ENCODE measurements at regions not wholly inside any gene's neighbourhood (a gene's known extent, or its start where the extent isn't known, plus 50 kb on each side); places are given as distances from the start of the nearest gene placed in this dataset.

- no peak for TF ChIP-seq ZNF331 (CRISPR knock-in tag; IDR thresholded peaks at IDR 0.05; ENCODE audit: low read depth)
- no peak for TF ChIP-seq POLR2AphosphoS5 (IDR thresholded peaks at IDR 0.05; ENCODE audit: low read depth)
- no peak for TF ChIP-seq NANOG (IDR thresholded peaks at IDR 0.05; ENCODE audit: borderline replicate concordance)
- TF ChIP-seq ETS1 (IDR thresholded peaks at IDR 0.05): no peak
- TF ChIP-seq JUNB (IDR thresholded peaks at IDR 0.05; ENCODE audit: unreplicated experiment): no peak
- TF ChIP-seq CTCF (conservative IDR thresholded peaks at IDR 0.05; ENCODE audit: low read depth in 2 of 2): no peak
- TF ChIP-seq, protein P1, sequence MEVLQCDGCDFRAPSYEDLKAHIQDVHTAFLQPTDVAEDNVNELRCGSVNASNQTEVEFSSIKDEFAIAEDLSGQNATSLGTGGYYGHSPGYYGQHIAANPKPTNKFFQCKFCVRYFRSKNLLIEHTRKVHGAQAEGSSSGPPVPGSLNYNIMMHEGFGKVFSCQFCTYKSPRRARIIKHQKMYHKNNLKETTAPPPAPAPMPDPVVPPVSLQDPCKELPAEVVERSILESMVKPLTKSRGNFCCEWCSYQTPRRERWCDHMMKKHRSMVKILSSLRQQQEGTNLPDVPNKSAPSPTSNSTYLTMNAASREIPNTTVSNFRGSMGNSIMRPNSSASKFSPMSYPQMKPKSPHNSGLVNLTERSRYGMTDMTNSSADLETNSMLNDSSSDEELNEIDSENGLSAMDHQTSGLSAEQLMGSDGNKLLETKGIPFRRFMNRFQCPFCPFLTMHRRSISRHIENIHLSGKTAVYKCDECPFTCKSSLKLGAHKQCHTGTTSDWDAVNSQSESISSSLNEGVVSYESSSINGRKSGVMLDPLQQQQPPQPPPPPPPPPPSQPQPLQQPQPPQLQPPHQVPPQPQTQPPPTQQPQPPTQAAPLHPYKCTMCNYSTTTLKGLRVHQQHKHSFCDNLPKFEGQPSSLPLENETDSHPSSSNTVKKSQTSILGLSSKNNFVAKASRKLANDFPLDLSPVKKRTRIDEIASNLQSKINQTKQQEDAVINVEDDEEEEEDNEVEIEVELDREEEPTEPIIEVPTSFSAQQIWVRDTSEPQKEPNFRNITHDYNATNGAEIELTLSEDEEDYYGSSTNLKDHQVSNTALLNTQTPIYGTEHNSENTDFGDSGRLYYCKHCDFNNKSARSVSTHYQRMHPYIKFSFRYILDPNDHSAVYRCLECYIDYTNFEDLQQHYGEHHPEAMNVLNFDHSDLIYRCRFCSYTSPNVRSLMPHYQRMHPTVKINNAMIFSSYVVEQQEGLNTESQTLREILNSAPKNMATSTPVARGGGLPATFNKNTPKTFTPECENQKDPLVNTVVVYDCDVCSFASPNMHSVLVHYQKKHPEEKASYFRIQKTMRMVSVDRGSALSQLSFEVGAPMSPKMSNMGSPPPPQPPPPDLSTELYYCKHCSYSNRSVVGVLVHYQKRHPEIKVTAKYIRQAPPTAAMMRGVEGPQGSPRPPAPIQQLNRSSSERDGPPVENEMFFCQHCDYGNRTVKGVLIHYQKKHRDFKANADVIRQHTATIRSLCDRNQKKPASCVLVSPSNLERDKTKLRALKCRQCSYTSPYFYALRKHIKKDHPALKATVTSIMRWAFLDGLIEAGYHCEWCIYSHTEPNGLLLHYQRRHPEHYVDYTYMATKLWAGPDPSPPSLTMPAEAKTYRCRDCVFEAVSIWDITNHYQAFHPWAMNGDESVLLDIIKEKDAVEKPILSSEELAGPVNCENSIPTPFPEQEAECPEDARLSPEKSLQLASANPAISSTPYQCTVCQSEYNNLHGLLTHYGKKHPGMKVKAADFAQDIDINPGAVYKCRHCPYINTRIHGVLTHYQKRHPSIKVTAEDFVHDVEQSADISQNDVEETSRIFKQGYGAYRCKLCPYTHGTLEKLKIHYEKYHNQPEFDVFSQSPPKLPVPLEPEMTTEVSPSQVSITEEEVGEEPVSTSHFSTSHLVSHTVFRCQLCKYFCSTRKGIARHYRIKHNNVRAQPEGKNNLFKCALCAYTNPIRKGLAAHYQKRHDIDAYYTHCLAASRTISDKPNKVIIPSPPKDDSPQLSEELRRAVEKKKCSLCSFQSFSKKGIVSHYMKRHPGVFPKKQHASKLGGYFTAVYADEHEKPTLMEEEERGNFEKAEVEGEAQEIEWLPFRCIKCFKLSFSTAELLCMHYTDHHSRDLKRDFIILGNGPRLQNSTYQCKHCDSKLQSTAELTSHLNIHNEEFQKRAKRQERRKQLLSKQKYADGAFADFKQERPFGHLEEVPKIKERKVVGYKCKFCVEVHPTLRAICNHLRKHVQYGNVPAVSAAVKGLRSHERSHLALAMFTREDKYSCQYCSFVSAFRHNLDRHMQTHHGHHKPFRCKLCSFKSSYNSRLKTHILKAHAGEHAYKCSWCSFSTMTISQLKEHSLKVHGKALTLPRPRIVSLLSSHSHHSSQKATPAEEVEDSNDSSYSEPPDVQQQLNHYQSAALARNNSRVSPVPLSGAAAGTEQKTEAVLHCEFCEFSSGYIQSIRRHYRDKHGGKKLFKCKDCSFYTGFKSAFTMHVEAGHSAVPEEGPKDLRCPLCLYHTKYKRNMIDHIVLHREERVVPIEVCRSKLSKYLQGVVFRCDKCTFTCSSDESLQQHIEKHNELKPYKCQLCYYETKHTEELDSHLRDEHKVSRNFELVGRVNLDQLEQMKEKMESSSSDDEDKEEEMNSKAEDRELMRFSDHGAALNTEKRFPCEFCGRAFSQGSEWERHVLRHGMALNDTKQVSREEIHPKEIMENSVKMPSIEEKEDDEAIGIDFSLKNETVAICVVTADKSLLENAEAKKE (CRISPR knock-in tag; IDR thresholded peaks at IDR 0.05): no peak
- no peak for TF ChIP-seq EZH2phosphoT487 (IDR thresholded peaks at IDR 0.05; ENCODE audit: unreplicated experiment)
- TF ChIP-seq, protein P2, sequence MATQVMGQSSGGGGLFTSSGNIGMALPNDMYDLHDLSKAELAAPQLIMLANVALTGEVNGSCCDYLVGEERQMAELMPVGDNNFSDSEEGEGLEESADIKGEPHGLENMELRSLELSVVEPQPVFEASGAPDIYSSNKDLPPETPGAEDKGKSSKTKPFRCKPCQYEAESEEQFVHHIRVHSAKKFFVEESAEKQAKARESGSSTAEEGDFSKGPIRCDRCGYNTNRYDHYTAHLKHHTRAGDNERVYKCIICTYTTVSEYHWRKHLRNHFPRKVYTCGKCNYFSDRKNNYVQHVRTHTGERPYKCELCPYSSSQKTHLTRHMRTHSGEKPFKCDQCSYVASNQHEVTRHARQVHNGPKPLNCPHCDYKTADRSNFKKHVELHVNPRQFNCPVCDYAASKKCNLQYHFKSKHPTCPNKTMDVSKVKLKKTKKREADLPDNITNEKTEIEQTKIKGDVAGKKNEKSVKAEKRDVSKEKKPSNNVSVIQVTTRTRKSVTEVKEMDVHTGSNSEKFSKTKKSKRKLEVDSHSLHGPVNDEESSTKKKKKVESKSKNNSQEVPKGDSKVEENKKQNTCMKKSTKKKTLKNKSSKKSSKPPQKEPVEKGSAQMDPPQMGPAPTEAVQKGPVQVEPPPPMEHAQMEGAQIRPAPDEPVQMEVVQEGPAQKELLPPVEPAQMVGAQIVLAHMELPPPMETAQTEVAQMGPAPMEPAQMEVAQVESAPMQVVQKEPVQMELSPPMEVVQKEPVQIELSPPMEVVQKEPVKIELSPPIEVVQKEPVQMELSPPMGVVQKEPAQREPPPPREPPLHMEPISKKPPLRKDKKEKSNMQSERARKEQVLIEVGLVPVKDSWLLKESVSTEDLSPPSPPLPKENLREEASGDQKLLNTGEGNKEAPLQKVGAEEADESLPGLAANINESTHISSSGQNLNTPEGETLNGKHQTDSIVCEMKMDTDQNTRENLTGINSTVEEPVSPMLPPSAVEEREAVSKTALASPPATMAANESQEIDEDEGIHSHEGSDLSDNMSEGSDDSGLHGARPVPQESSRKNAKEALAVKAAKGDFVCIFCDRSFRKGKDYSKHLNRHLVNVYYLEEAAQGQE (IDR thresholded peaks at IDR 0.05; ENCODE audit: unreplicated experiment): no peak
- TF ChIP-seq CREB1 (CRISPR knock-in tag; IDR thresholded peaks at IDR 0.05; ENCODE audit: low read depth): no peak
- no peak for TF ChIP-seq STAT1 (IDR thresholded peaks at IDR 0.05; ENCODE audit: unreplicated experiment)
- no peak for TF ChIP-seq ZNF114 (CRISPR knock-in tag; IDR thresholded peaks at IDR 0.05)
- Mint-ChIP-seq H3K27ac (no peak overlapping the region), H3K4me3 (no peak overlapping the region), H3K4me1 (no peaks in the 10 kb centered on the region; the same call in 2 of the 3 replicates), H3K27me3 (ENCODE audit: insufficient read depth, low read depth, poor library complexity) (peaks cover 2% of the 10 kb centered on the region), H3K9me3 (0 out of 3 replicates have a peak, but pooled peaks cover 3% of the 10 kb centered on the region), H3K36me3 (ENCODE audit: low read depth) (no peaks in the 10 kb centered on the region)
- ATAC-seq: no peak
- no peaks in the 10 kb centered on the region for H3K36me3 ChIP-seq (ENCODE audit: insufficient read depth)
- H3K27ac ChIP-seq (ENCODE audit: low read depth): no peak overlapping the region
- H3K4me2 ChIP-seq: no peak overlapping the region
- H3F3A ChIP-seq (replicated peaks; ENCODE audit: low read depth): no peaks in the 10 kb centered on the region
- H3K4me3 ChIP-seq: no peak overlapping the region
- no peaks in the 10 kb centered on the region for H3K27me3 ChIP-seq (ENCODE audit: insufficient read depth)
- peaks cover 20% of the 10 kb centered on the region; the same call in 1 of the 2 replicates for H3K9me2 ChIP-seq (ENCODE audit: insufficient read depth)
- no peak overlapping the region for H2AFZ ChIP-seq
- DNase-seq (ENCODE audit: low spot score): no peak
- no peaks in the 10 kb centered on the region for H3K79me2 ChIP-seq (replicated peaks; ENCODE audit: insufficient read depth)
- H3K4me1 ChIP-seq (ENCODE audit: insufficient read depth): no peaks in the 10 kb centered on the region
- no peaks in the 10 kb centered on the region for H4K20me1 ChIP-seq (replicated peaks; ENCODE audit: insufficient read depth)
These were observed 620.5 kb downstream of the ETS1 start for GRCh38 chr11:127966821-127967220.

All from GM23338 (cell line).